ENCODE measurements at regions not wholly inside any gene's neighbourhood (a gene's known extent, or its start where the extent isn't known, plus 50 kb on each side); places are given as distances from the start of the nearest gene placed in this dataset.
A peak's percentile ranks its signal among the peaks of the same experiment; 100 is the strongest.

DNA sequence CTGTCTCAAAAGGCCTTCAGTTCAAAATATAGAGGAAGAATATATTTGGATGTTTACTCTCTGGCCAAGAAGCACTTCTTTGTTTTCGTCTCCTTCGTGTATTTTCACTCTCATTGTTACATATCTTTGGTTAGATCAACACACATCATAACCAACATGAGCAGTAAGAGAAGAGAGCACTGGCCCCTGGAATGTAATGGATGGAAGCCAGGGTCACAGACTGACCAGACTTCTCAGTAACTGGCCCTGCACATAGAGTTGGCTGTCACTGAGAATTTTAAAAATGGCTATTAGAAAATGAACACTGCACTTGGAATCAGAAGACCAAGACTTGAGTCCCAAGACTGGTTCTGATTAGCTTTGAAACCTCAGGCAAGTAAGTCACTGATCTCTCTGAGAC, 215.9 kb upstream of the RRP15 start:
- Histone ChIP-seq H3K27me3 (ENCODE audit: control insufficient read depth, insufficient read depth, low read length, poor library complexity, severe bottlenecking) (no peaks in the 10 kb centered on the region), H3K36me3 (ENCODE audit: control insufficient read depth, insufficient read depth, low read length) (no peaks in the 10 kb centered on the region), H3K9me3 (ENCODE audit: control insufficient read depth, low read length) (no peaks in the 10 kb centered on the region), H3K27ac (ENCODE audit: low read depth, low read length) (no peak overlapping the region), H3K4me1 (ENCODE audit: control insufficient read depth, insufficient read depth, low read length) (no peaks in the 10 kb centered on the region), H3K9ac (ENCODE audit: extremely low read depth, low read length, poor library complexity, severe bottlenecking) (no peak overlapping the region), H3K4me3 (ENCODE audit: low read length) (no peak overlapping the region)
- Mint-ChIP-seq H3K9me3 (no peaks in the 10 kb centered on the region), H3K4me1 (no peaks in the 10 kb centered on the region), H3K27me3 (ENCODE audit: insufficient read depth) (no peaks in the 10 kb centered on the region), H3K36me3 (ENCODE audit: low read depth) (no peaks in the 10 kb centered on the region), H3K4me3 (no peak overlapping the region), H3K27ac (no peak overlapping the region)
- no peak for TF ChIP-seq CTCF (conservative IDR thresholded peaks at IDR 0.05)
- WGBS, 2 experiments (ENCODE audit: insufficient coverage in 1 of 2, insufficient read length in 1 of 2), result 50% methylated on average over 2 of the region's 2 CpGs; no CpG with 5 or more reads in 1 of the 2 experiments
- no peak for DNase-seq

DNA sequence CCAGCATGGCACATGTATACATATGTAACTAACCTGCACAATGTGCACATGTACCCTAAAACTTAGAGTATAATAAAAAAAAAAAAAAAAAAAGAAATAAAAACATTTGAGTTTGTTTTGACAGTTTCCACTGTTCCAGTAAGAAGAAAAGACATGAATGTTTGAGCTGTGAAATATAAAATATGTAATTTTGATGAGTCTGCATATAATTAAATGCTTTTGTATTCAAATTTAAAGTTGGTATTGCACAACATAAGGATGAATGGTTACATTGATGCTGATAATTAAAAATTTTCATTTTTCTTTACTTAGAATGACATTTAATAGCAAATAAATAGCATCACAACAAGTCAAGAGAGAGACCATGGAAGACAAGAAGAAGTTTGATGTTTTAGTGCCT, 212.0 kb upstream of the RRP15 start:
- H3K36me3 ChIP-seq (ENCODE audit: control insufficient read depth, insufficient read depth, low read length), result no peaks in the 10 kb centered on the region
- H3K9ac ChIP-seq (ENCODE audit: extremely low read depth, low read length, poor library complexity, severe bottlenecking), result no peak overlapping the region
- no peaks in the 10 kb centered on the region for H3K4me1 ChIP-seq (ENCODE audit: control insufficient read depth, insufficient read depth, low read length)
- no peak overlapping the region for H3K4me3 ChIP-seq (ENCODE audit: low read length)
- Mint-ChIP-seq H3K27me3 (ENCODE audit: insufficient read depth) (no peaks in the 10 kb centered on the region), H3K36me3 (ENCODE audit: low read depth) (no peaks in the 10 kb centered on the region), H3K27ac (no peak overlapping the region), H3K4me1 (no peaks in the 10 kb centered on the region), H3K9me3 (no peaks in the 10 kb centered on the region), H3K4me3 (no peak overlapping the region)
- no peaks in the 10 kb centered on the region for H3K27me3 ChIP-seq (ENCODE audit: control insufficient read depth, insufficient read depth, low read length, poor library complexity, severe bottlenecking)
- no peak overlapping the region for H3K27ac ChIP-seq (ENCODE audit: low read depth, low read length)
- DNase-seq, result no peak
- no peak for TF ChIP-seq CTCF (conservative IDR thresholded peaks at IDR 0.05)
- H3K9me3 ChIP-seq (ENCODE audit: control insufficient read depth, low read length), result no peaks in the 10 kb centered on the region

DNA sequence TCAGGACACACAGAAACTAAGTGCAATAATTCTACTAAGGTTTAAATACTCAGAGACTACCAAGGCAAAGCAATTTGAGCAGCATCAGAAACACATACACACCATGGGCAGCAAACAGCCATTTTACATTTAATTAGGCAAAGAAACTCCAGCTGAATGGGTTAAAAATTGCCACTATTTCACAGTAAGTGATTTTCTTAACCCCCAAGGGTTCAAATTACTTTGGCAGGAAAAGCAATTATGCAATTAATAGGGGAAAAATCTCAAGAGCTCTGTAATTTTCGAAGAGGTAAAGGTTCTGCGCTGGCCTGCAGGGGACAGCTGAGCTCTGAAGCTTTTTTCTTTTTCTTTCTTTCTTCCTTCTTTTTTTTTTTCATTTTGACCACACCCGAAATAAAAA, 206.2 kb upstream of the RRP15 start:
- WGBS, 2 experiments (ENCODE audit: insufficient coverage in 1 of 2, insufficient read length in 1 of 2), result 81% methylated on average over 3 of the region's 3 CpGs; no CpG with 5 or more reads in 1 of the 2 experiments
- Histone ChIP-seq H3K27ac (ENCODE audit: low read depth, low read length) (no peak overlapping the region), H3K27me3 (ENCODE audit: control insufficient read depth, insufficient read depth, low read length, poor library complexity, severe bottlenecking) (no peaks in the 10 kb centered on the region), H3K36me3 (ENCODE audit: control insufficient read depth, insufficient read depth, low read length) (no peaks in the 10 kb centered on the region), H3K9me3 (ENCODE audit: control insufficient read depth, low read length) (no peaks in the 10 kb centered on the region), H3K4me1 (ENCODE audit: control insufficient read depth, insufficient read depth, low read length) (no peaks in the 10 kb centered on the region), H3K9ac (ENCODE audit: extremely low read depth, low read length, poor library complexity, severe bottlenecking) (no peak overlapping the region), H3K4me3 (ENCODE audit: low read length) (no peak overlapping the region)
- Mint-ChIP-seq H3K4me3 (no peak overlapping the region), H3K36me3 (ENCODE audit: low read depth) (no peaks in the 10 kb centered on the region), H3K27me3 (ENCODE audit: insufficient read depth) (no peaks in the 10 kb centered on the region), H3K27ac (no peak overlapping the region), H3K9me3 (no peaks in the 10 kb centered on the region), H3K4me1 (peaks cover 9% of the 10 kb centered on the region)
- DNase-seq, result no peak
- TF ChIP-seq CTCF (conservative IDR thresholded peaks at IDR 0.05), result peak; percentile 26

Measured in endodermal cell (in vitro differentiated cells).